ENCODE measurements at regions not wholly inside any gene's neighbourhood (a gene's known extent, or its start where the extent isn't known, plus 50 kb on each side); places are given as distances from the start of the nearest gene placed in this dataset.

- Histone ChIP-seq H3K4me3 (ENCODE audit: low read depth, low read length) (no peak overlapping the region), H3K36me3 (ENCODE audit: control insufficient read depth, insufficient read depth, low read length) (no peaks in the 10 kb centered on the region; the same call in 1 of the 2 replicates), H3K27me3 (ENCODE audit: control insufficient read depth, insufficient read depth, low read length) (no peaks in the 10 kb centered on the region)
- no peak for TF ChIP-seq CTCF (IDR thresholded peaks at IDR 0.05; ENCODE audit: insufficient read depth, low read depth, low read length)
- POLR2A ChIA-PET = no interaction called here
- DNase-seq (ENCODE audit: low read depth) = no peak
- CTCF ChIA-PET = no interaction called here
These were observed 559.9 kb upstream of the ATP2B1 start for GRCh38 chr12:90268574-90268973.

DNA sequence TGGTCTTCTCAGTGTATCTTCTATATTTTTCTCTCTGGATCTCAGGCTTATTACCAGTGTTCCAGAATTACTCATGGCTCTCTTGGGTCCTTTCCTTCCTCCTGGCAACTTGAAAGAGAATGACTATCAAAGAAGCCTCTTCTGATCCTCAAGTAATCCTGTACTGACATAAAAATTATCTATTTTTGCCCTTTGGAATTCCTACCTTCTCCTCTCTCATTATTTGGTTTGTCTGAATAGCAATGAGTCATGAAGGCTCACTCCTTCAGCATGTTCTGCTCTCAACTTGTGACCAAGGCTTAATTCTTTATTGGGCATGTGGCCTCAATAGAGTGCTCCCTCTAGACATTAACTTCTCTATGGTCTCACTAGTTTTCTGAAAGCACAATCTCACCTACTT lies 553.6 kb upstream of the ATP2B1 start:
- TF ChIP-seq CTCF (IDR thresholded peaks at IDR 0.05; ENCODE audit: insufficient read depth, low read depth, low read length) = no peak
- CTCF ChIA-PET = no interaction called here
- DNase-seq (ENCODE audit: low read depth) = no peak
- Histone ChIP-seq H3K27me3 (ENCODE audit: control insufficient read depth, insufficient read depth, low read length) (no peaks in the 10 kb centered on the region), H3K36me3 (ENCODE audit: control insufficient read depth, insufficient read depth, low read length) (no peaks in the 10 kb centered on the region), H3K4me3 (ENCODE audit: low read depth, low read length) (no peak overlapping the region)
- POLR2A ChIA-PET = interaction anchor here (0.7 kb wide), 1 partner anchor 256 kb away, joined by 4 read pairs; no protein-coding TSS in a partner anchor

- DNase-seq (ENCODE audit: low read depth) = no peak
- CTCF ChIA-PET = no interaction called here
- Histone ChIP-seq H3K36me3 (ENCODE audit: control insufficient read depth, insufficient read depth, low read length) (no peaks in the 10 kb centered on the region), H3K27me3 (ENCODE audit: control insufficient read depth, insufficient read depth, low read length) (no peaks in the 10 kb centered on the region), H3K4me3 (ENCODE audit: low read depth, low read length) (no peak overlapping the region)
- POLR2A ChIA-PET = no interaction called here
- TF ChIP-seq CTCF (IDR thresholded peaks at IDR 0.05; ENCODE audit: insufficient read depth, low read depth, low read length) = no peak
These were observed 552.6 kb upstream of the ATP2B1 start for GRCh38 chr12:90261283-90261682.

- TF ChIP-seq CTCF (IDR thresholded peaks at IDR 0.05; ENCODE audit: insufficient read depth, low read depth, low read length) = no peak
- CTCF ChIA-PET = no interaction called here
- POLR2A ChIA-PET = no interaction called here
These were observed 551.5 kb upstream of the ATP2B1 start for GRCh38 chr12:90260136-90260535.

GRCh38 chr12:90257927-90258624 lies 549.4 kb upstream of the ATP2B1 start:
- H3K4me3 ChIP-seq (ENCODE audit: low read depth, low read length) = no peak overlapping the region
- DNase-seq (ENCODE audit: low read depth) = no peak
- no peaks in the 10 kb centered on the region for H3K27me3 ChIP-seq (ENCODE audit: control insufficient read depth, insufficient read depth, low read length)
- ChIA-PET POLR2A (no interaction called here), CTCF (no interaction called here)
- TF ChIP-seq CTCF (IDR thresholded peaks at IDR 0.05; ENCODE audit: insufficient read depth, low read depth, low read length) = no peak
- no peaks in the 10 kb centered on the region for H3K36me3 ChIP-seq (ENCODE audit: control insufficient read depth, insufficient read depth, low read length)

More at GRCh38 chr12:90260136-90260535, 551.5 kb upstream of the ATP2B1 start:
- DNase-seq (ENCODE audit: low read depth) = no peak
- Histone ChIP-seq H3K36me3 (ENCODE audit: control insufficient read depth, insufficient read depth, low read length) (no peaks in the 10 kb centered on the region), H3K27me3 (ENCODE audit: control insufficient read depth, insufficient read depth, low read length) (no peaks in the 10 kb centered on the region), H3K4me3 (ENCODE audit: low read depth, low read length) (no peak overlapping the region)

Data from BJ (cell line).